ENCODE measurements at regions not wholly inside any gene's neighbourhood (a gene's known extent, or its start where the extent isn't known, plus 50 kb on each side); places are given as distances from the start of the nearest gene placed in this dataset.

GRCh38 chr4:111263836-111264235 is 641.0 kb upstream of the PITX2 start:
- no peaks in the 10 kb centered on the region for H3K36me3 ChIP-seq (ENCODE audit: control insufficient read depth, insufficient read depth, low read length)
- no peaks in the 10 kb centered on the region for H3K9me3 ChIP-seq (ENCODE audit: control insufficient read depth, insufficient read depth, low read depth, low read length)
- BruUV-seq (replicated peaks): no TSS peak
- no peak for ATAC-seq
- CTCF ChIA-PET: no interaction called here
- intact Hi-C loops (cut with micrococcal nuclease; ENCODE audit: unreplicated experiment): no loop called here
- H3K27me3 ChIP-seq (ENCODE audit: control insufficient read depth, insufficient read depth, low read length): no peaks in the 10 kb centered on the region
- in situ Hi-C loops (cut with HindIII; ENCODE audit: low pct_unique_long_range_greater_than_20kb, low sequenced_read_pairs): no loop called here
- no peak for DNase-seq (ENCODE audit: low read depth, low spot score)
- no peaks in the 10 kb centered on the region for H3K4me1 ChIP-seq (ENCODE audit: control insufficient read depth, insufficient read depth, low read length)
- no peak overlapping the region for H3K4me3 ChIP-seq (ENCODE audit: low read depth in 2 of 2, low read length in 2 of 2)
- H3K27ac ChIP-seq (ENCODE audit: low read length): no peak overlapping the region
- TF ChIP-seq, protein P1, sequence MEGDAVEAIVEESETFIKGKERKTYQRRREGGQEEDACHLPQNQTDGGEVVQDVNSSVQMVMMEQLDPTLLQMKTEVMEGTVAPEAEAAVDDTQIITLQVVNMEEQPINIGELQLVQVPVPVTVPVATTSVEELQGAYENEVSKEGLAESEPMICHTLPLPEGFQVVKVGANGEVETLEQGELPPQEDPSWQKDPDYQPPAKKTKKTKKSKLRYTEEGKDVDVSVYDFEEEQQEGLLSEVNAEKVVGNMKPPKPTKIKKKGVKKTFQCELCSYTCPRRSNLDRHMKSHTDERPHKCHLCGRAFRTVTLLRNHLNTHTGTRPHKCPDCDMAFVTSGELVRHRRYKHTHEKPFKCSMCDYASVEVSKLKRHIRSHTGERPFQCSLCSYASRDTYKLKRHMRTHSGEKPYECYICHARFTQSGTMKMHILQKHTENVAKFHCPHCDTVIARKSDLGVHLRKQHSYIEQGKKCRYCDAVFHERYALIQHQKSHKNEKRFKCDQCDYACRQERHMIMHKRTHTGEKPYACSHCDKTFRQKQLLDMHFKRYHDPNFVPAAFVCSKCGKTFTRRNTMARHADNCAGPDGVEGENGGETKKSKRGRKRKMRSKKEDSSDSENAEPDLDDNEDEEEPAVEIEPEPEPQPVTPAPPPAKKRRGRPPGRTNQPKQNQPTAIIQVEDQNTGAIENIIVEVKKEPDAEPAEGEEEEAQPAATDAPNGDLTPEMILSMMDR (IDR thresholded peaks at IDR 0.05): no peak
- TF ChIP-seq SIN3A (IDR thresholded peaks at IDR 0.05; ENCODE audit: borderline replicate concordance, insufficient read depth, low read depth, low read length): no peak
- TF ChIP-seq REST (IDR thresholded peaks at IDR 0.05; ENCODE audit: insufficient read depth in 1 of 2, low read depth in 2 of 2, low read length in 1 of 2): no peak
- TF ChIP-seq POLR2AphosphoS5 (IDR thresholded peaks at IDR 0.05; ENCODE audit: low read depth, low read length): no peak
- no peak for TF ChIP-seq TCF7L2 (IDR thresholded peaks at IDR 0.05; ENCODE audit: low read depth, low read length)
- POLR2A ChIA-PET: no interaction called here

- intact Hi-C loops (cut with micrococcal nuclease; ENCODE audit: unreplicated experiment) (no loop called here), in situ Hi-C loops (cut with HindIII; ENCODE audit: low pct_unique_long_range_greater_than_20kb, low sequenced_read_pairs) (no loop called here)
- H3K27ac ChIP-seq (ENCODE audit: low read length): no peak overlapping the region
- H3K27me3 ChIP-seq (ENCODE audit: control insufficient read depth, insufficient read depth, low read length): no peaks in the 10 kb centered on the region
- no peaks in the 10 kb centered on the region for H3K9me3 ChIP-seq (ENCODE audit: control insufficient read depth, insufficient read depth, low read depth, low read length)
- no TSS peak for BruUV-seq (replicated peaks)
- DNase-seq (ENCODE audit: low read depth, low spot score): no peak
- ChIA-PET CTCF (no interaction called here), POLR2A (no interaction called here)
- TF ChIP-seq REST (IDR thresholded peaks at IDR 0.05; ENCODE audit: insufficient read depth in 1 of 2, low read depth in 2 of 2, low read length in 1 of 2) (no peak), TCF7L2 (IDR thresholded peaks at IDR 0.05; ENCODE audit: low read depth, low read length) (no peak), SIN3A (IDR thresholded peaks at IDR 0.05; ENCODE audit: borderline replicate concordance, insufficient read depth, low read depth, low read length) (no peak), POLR2AphosphoS5 (IDR thresholded peaks at IDR 0.05; ENCODE audit: low read depth, low read length) (no peak)
- TF ChIP-seq, protein P1 (IDR thresholded peaks at IDR 0.05): no peak
- no peak for ATAC-seq
- no peaks in the 10 kb centered on the region for H3K36me3 ChIP-seq (ENCODE audit: control insufficient read depth, insufficient read depth, low read length)
- H3K4me3 ChIP-seq (ENCODE audit: low read depth in 2 of 2, low read length in 2 of 2): no peak overlapping the region
- H3K4me1 ChIP-seq (ENCODE audit: control insufficient read depth, insufficient read depth, low read length): no peaks in the 10 kb centered on the region
Observed at GRCh38 chr4:111266937-111267336, 644.1 kb upstream of the PITX2 start.
